Inflammatory macrophage treated with lipopolysaccharide for 4 hours (primary cell): ENCODE measurements at regions not wholly inside any gene's neighbourhood (a gene's known extent, or its start where the extent isn't known, plus 50 kb on each side); places are given as distances from the start of the nearest gene placed in this dataset.
"Not testable (repeated sequence)": the region's sequence is repeated elsewhere in the genome, so short reads cannot be mapped to it uniquely, and the experiment has no call there.

Source experiments
- DNase-seq: peaks from one replicate; pipeline ENCODE4 v3.0.0-alpha.2; 2020

DNA sequence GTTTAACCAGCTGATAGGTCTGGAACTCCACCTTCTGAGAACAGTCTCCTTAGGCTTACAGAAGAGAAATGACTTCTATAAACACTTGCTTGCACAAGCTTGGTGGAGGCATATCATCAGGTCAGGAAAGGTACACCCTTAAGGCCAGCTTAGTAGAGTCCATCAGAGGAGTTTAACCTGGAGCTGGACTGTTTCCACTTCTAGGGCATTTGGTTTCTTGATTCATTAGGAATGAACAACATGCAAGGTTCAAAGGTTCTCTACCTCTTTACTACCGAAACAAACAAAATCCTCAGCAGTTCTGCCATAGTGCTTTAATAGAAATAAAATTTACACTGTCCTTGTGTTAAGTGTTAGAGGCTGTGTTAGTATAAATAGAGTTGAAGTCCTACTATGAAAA, 171.4 kb upstream of the NPY2R start:
- no peak for DNase-seq

DNA sequence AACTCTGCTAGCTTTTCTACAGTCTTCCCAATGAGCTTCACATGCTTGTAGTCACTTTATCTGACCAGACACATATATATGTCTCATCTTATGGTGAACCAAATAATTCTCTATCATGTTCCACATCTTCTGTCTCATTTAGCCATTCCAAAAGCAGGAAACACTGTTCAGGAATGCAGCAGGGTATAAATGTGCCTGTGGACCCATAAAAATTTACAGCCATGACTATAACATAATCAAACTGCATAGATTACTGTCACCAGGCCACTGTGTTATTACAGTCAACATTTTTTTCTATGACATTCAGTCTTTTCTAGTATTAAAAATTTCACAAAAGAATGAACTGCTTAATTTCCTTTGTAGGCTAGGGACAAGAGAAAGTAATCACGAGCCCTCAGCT, 170.0 kb upstream of the NPY2R start:
- no peak for DNase-seq

- DNase-seq: no peak
Observed at GRCh38 chr4:155039162-155039561, 169.3 kb upstream of the NPY2R start.

DNA sequence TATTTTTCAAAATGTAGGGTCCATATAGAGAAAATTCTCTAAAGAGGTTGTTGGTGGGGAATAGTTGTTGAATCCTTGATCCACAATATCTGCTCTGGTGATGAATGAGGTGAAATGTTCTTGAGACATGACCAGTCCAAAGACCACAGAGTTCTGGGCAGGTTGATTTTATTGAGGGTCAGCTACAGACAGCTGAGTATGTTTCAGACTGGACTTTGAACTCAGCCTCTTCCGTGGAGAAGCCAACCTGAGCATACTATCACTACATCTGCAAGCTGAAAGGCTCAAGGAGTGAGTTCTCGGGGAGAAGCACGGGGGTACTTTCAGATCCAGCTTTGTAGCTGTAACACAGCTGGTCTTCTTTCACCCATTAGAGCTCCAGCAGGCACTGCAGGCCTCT, 168.4 kb upstream of the NPY2R start:
- no peak for DNase-seq

- DNase-seq: no peak
Observed at GRCh38 chr4:155042014-155042413, 166.4 kb upstream of the NPY2R start.

DNA sequence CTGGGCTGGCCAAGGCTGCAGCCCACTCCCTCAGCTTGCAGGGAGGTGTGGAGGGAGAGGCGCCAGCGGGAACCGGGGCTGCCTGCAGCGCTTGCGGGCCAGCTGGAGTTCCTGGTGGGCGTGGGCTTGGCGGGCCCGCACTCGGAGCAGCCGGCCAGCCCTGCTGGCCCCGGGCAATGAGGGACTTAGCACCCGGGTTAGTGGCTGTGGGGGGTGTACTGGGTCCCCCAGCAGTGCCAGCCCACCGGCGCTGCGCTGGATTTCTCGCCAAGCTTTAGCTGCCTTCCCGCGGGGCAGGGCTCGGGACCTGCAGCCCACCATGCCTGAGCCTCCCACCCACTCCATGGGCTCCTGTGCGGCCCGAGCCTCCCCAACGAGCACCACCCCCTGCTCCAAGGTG, 164.2 kb upstream of the NPY2R start:
- not testable (repeated sequence) for DNase-seq

DNA sequence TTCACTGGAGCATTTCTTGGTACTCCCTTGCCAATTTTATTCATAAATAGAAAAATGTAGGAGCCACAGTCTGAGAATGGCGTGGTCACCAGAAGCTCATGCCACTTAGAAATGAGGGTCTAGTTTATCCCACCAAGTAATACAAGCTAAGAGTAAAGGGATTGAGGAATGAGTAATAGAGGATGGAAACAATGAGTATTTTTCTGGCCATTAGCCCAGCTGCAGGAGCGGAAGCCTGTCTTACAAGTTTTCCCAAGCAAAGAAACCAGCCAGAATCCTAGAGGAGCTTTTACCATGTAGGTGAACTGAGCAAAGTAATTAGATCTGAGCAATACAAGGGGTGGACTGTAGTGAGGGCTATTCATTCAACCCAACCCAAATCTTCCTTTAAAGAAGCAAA, 160.7 kb upstream of the NPY2R start:
- no peak for DNase-seq

DNA sequence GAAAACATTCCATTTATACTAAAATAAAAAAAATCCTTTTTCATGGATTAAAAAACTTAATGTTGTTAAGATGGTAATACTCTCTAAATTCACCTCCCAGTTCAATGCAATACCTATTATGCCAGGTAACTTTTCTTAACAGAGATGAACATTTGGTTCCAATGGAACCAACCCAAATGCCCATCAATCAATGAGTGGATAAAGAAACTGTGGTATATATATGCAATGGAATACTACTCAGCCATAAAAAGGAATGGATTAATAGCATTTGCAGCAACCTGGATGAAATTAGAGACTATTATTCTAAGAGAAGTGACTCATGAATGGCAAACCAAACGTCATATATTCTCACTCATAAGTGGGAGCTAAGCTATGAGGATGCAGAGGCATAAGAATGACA, 154.4 kb upstream of the NPY2R start:
- not testable (repeated sequence) for DNase-seq

- no peak for DNase-seq
Observed at GRCh38 chr4:155060419-155060818, 148.0 kb upstream of the NPY2R start.

DNA sequence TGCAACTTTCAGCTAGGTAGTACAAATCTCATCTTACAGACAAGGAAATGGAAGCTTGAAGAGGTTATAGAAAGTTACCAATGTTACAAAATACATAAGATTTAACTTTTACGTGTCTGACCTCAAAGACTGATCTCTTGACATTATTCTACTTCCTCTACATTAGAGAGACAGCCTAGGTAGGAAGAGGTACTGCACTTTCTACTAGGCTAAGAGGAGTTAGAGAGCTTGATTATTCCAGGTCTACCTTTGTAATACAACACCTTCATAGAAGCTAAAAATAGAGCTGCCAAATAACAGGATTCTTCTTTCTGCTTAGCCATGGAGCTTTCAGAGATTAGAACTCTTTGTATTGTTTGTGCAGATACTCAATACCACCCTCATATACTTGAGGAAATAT, 147.6 kb upstream of the NPY2R start:
- DNase-seq: no peak

DNA sequence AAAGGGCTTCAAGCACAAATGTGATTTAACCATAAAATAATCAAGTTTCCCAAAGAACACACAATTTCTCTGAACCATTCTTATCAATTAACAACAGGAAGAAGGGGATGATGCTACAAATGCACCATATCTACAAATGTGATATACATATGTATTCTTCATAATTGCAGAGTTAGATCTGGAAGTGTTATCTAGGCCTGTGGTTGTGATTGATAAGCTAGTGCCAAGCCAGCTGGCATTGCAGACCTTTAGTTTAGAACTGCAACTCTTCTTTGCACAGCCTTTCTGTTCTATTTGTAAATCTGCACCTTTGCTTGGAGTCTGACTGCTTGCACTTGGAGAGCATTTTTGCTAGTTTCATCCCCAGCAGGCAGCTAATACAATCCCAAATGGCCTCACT, 145.5 kb upstream of the NPY2R start:
- no peak for DNase-seq

- not testable (repeated sequence) for DNase-seq
Observed at GRCh38 chr4:155064934-155065333, 143.5 kb upstream of the NPY2R start.

GRCh38 chr4:155066871-155067270, 141.6 kb upstream of the NPY2R start:
- no peak for DNase-seq

- no peak for DNase-seq
Observed at GRCh38 chr4:155071962-155072361, 136.5 kb upstream of the NPY2R start.

DNA sequence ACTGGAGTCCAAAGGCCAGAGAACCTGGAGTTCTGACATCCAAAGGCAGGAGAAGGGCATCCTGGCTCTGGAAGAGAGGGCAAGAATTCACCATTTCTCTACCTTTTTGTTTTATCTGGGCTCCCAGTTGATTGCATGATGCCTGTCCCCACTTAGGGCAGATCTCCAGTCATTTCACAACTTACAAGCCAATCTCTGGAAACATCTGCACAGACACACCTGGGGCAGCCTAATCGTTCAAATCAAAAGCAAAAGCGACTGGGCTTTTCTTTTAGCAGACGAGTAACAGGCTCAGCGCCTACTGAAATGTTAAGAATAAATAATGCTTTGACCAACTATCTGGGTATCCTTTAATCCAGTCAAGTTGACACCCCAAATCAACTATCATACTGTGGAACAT, 136.0 kb upstream of the NPY2R start:
- DNase-seq: no peak

DNA sequence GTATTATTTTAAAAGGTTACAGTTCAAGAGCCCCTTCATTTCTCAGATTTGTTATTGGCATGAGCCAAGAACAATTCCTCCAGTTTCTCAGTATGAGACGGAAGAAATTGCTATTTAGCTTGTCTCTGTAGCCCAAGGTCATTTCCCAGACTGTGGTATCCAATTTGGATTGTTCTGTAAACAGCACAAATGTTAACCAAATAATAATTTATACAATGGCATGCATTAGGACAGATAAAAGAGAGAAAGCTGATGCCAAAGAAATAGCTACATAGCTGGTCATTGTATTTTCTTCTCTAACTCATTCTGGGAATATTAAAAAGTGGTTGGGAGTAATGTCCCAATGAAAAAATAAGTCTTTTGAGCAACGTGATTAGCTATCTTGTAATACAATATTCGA, 134.6 kb upstream of the NPY2R start:
- DNase-seq: no peak

- no peak for DNase-seq
Observed at GRCh38 chr4:155076256-155076785, 132.1 kb upstream of the NPY2R start.

GRCh38 chr4:155077452-155078229, 130.8 kb upstream of the NPY2R start:
- no peak for DNase-seq

GRCh38 chr4:155079871-155080270, 128.6 kb upstream of the NPY2R start:
- DNase-seq: no peak

DNA sequence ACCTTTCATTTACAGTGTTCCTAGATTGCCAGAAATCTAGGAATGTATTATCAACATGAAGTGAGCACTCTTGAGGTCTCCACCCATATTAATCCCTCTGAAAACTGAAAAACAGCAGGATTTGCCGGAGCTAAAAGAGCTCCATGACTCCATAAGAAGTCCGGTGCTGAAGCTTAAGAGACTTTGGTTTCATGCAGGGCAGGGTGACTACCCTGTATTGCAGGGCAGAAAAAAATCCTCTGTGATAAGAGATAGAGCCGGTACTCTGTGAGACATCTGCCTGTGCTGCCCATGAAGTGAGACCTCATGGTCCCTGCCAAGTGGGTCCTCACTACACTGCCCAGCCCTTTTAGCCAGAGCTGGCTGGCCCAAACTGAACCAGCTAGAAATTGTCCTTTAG, 127.2 kb upstream of the NPY2R start:
- no peak for DNase-seq

DNA sequence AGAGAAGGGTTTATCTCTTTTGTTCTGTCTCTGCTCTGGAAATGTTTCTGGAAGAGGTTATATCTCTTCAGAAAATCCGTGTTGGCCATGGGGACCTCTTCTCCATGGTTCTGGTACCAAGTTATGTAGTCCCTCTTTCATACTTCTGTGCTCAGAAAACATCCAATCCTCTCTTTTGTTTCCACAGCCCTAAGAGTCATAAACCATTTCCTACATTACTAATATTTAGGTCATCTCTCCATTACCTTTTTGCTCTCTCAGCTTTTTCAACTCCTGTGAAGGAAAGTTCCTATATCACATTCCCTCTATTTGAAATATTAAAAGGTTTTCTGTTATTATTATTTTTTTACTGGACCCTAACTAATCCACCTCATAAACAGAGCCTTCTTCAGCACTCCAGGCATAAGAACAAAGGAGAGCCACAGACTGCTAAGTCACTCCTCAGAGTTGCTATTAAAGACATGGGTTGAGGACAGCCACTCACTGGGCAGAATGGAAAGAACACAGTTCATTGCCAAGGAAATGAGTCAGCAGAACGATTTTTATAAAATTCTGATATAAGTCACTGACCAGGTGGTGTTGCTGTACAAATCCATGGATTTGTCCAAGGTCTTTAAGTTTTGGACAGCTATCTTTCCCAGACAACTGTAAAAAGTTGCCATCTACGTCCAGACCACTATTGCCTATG, 122.4 kb upstream of the NPY2R start:
- DNase-seq: no peak

DNA sequence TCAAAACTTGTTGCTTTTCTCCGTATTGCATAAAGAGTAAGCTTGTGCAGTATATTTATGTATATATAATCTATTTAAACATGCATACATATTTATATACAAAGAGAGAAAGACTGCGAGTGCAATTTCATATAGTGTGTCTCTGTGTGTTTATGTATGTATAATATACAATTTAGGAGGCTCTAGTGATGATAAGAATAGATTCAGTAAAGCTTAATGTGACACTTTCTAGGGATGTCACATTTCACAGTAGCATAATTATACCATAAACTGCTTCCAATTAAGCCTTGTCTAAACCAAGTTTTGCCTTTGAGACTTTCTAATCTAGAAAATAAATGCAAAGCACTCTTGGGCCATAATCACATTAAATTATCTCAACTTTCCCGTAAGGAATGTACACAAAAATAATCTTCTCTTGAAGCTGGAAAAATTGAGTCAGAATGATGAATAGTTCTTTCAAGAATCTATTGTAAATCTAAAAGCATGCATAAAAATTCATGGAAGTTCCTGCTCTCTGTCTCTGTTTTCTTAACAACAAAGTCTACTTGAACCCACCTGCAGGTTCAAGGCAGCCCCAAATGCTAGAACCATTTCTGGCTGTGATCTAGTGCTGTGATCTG, 114.1 kb upstream of the NPY2R start:
- DNase-seq: no peak

GRCh38 chr4:155099231-155099630, 109.2 kb upstream of the NPY2R start:
- no peak for DNase-seq

DNA sequence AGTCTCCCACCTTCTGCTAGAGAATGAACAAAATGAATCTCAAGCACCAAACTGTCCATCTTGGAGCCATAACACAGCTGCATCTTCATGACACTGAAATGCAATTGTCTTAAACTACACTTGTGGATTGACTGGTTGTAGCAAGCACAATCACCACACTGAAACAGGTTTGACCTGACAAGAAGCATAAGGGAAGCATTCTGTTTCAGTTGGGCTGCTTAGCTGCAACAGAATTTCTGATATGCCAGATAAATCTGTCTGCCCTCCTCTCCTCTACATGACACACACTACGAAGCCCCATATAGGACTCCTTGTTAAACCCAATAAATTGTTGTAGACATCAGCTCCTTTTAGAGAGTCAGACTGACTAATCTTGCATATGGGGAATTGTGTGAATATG, 101.8 kb upstream of the NPY2R start:
- DNase-seq: no peak
